SK-N-SH treated with all-trans-retinoic acid at 6 μM for 48 hours (cell line): ENCODE measurements at regions not wholly inside any gene's neighbourhood (a gene's known extent, or its start where the extent isn't known, plus 50 kb on each side); places are given as distances from the start of the nearest gene placed in this dataset.

ENCODE experiments used
- ARNTL ChIP-seq: fragments of 450-650 bp; formaldehyde crosslinking; IDR thresholded peaks from 2 replicates; pipeline ENCODE4 v1.5.0; 2020; ENCODE audit warnings: low read depth, mild to moderate bottlenecking, moderate library complexity, borderline replicate concordance
- OSR1 ChIP-seq: fragments of 250-450 bp; sonication (Bioruptor Pico); IDR thresholded peaks from 2 replicates; pipeline ENCODE4 v1.8.0; 2022; ENCODE audit warnings: moderate library complexity, mild to moderate bottlenecking, inconsistent platforms
- PPARA ChIP-seq: fragments of 250-450 bp; sonication (Bioruptor Pico); IDR thresholded peaks from 2 replicates; pipeline ENCODE4 v1.5.0; 2020; ENCODE audit warnings: mild to moderate bottlenecking, borderline replicate concordance
- RARB ChIP-seq: fragments of 250-450 bp; sonication (Bioruptor Pico); IDR thresholded peaks from 2 replicates; pipeline ENCODE4 v1.8.0; 2021; ENCODE audit warnings: mild to moderate bottlenecking, moderate library complexity
- TCF4 ChIP-seq: fragments of 250-450 bp; sonication (Bioruptor Pico); IDR thresholded peaks from 2 replicates; pipeline ENCODE4 v1.8.0; 2021; ENCODE audit warnings: mild to moderate bottlenecking, moderate library complexity, borderline replicate concordance
- TOX ChIP-seq: fragments of 250-450 bp; sonication (Bioruptor Pico); IDR thresholded peaks from 2 replicates; pipeline ENCODE4 v1.8.0; 2021; ENCODE audit warnings: mild to moderate bottlenecking, moderate library complexity, borderline replicate concordance
- ZFP3 ChIP-seq: fragments of 250-450 bp; sonication (Bioruptor Pico); IDR thresholded peaks from 2 replicates; pipeline ENCODE4 v1.5.0; 2020; ENCODE audit warnings: mild to moderate bottlenecking, moderate library complexity
- ZNF565 ChIP-seq: fragments of 450-650 bp; formaldehyde crosslinking; conservative IDR thresholded peaks from 2 replicates; pipeline ENCODE4 v1.5.0; 2020; ENCODE audit warnings: low read depth, mild to moderate bottlenecking, moderate library complexity
- ZNF70 ChIP-seq: fragments of 450-650 bp; formaldehyde crosslinking; IDR thresholded peaks from 2 replicates; pipeline ENCODE4 v1.5.0; 2020; ENCODE audit warnings: mild to moderate bottlenecking, moderate library complexity
- ZNF8 ChIP-seq: fragments of 450-650 bp; formaldehyde crosslinking; IDR thresholded peaks from 2 replicates; pipeline ENCODE4 v1.5.0; 2020; ENCODE audit warnings: mild to moderate bottlenecking, moderate library complexity
- TF ChIP-seq, protein P1 (sequence below): fragments of 250-450 bp; sonication (Bioruptor Pico); IDR thresholded peaks from 2 replicates; pipeline ENCODE4 v1.5.1; 2021; ENCODE audit warnings: mild to moderate bottlenecking, moderate library complexity
- TF ChIP-seq, protein P2 (sequence below): fragments of 250-450 bp; sonication (Bioruptor Pico); IDR thresholded peaks from 2 replicates; pipeline ENCODE4 v1.8.0; 2020; ENCODE audit warnings: mild to moderate bottlenecking, moderate library complexity, borderline replicate concordance

DNA sequence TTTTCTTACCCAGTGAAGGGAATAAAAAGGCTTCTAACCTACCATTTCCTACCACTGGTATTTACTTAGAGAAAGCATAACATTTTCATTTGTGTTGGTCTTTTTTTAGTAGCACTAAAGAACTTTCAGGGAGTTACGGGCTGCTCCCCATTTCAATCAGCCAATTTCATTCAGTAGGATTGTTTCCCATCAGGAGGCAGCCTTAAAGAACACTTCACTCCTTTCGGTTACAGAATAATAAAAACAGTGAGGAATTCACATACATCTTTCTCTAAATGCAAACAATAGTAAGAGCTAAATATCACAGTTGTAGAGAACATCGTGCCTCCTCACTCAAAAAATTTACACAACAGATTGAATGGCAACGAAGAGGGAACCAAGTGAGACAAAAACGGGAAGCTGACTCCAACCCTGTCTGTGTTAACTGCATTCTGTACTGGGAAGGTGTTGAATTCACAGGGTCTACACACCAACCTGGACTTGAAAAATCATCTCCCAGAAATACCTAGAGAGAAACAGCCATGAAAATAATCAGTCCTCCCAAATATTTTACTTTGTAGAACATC, 55.5 kb upstream of the ABLIM1 start:
- TF ChIP-seq ZNF70 (CRISPR knock-in tag) (no peak), PPARA (CRISPR knock-in tag) (no peak), TOX (CRISPR knock-in tag) (no peak), OSR1 (CRISPR knock-in tag) (no peak), RARB (CRISPR knock-in tag) (no peak), ZFP3 (no peak), TCF4 (CRISPR knock-in tag) (no peak), ARNTL (CRISPR knock-in tag) (no peak), ZNF8 (CRISPR knock-in tag) (no peak), ZNF565 (CRISPR knock-in tag) (no peak)
- TF ChIP-seq, protein P1, sequence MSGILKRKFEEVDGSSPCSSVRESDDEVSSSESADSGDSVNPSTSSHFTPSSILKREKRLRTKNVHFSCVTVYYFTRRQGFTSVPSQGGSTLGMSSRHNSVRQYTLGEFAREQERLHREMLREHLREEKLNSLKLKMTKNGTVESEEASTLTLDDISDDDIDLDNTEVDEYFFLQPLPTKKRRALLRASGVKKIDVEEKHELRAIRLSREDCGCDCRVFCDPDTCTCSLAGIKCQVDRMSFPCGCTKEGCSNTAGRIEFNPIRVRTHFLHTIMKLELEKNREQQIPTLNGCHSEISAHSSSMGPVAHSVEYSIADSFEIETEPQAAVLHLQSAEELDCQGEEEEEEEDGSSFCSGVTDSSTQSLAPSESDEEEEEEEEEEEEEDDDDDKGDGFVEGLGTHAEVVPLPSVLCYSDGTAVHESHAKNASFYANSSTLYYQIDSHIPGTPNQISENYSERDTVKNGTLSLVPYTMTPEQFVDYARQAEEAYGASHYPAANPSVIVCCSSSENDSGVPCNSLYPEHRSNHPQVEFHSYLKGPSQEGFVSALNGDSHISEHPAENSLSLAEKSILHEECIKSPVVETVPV = no peak
- TF ChIP-seq, protein P2, sequence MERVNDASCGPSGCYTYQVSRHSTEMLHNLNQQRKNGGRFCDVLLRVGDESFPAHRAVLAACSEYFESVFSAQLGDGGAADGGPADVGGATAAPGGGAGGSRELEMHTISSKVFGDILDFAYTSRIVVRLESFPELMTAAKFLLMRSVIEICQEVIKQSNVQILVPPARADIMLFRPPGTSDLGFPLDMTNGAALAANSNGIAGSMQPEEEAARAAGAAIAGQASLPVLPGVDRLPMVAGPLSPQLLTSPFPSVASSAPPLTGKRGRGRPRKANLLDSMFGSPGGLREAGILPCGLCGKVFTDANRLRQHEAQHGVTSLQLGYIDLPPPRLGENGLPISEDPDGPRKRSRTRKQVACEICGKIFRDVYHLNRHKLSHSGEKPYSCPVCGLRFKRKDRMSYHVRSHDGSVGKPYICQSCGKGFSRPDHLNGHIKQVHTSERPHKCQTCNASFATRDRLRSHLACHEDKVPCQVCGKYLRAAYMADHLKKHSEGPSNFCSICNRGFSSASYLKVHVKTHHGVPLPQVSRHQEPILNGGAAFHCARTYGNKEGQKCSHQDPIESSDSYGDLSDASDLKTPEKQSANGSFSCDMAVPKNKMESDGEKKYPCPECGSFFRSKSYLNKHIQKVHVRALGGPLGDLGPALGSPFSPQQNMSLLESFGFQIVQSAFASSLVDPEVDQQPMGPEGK (CRISPR knock-in tag) = no peak
